ENCODE measurements at regions not wholly inside any gene's neighbourhood (a gene's known extent, or its start where the extent isn't known, plus 50 kb on each side); places are given as distances from the start of the nearest gene placed in this dataset.

DNA sequence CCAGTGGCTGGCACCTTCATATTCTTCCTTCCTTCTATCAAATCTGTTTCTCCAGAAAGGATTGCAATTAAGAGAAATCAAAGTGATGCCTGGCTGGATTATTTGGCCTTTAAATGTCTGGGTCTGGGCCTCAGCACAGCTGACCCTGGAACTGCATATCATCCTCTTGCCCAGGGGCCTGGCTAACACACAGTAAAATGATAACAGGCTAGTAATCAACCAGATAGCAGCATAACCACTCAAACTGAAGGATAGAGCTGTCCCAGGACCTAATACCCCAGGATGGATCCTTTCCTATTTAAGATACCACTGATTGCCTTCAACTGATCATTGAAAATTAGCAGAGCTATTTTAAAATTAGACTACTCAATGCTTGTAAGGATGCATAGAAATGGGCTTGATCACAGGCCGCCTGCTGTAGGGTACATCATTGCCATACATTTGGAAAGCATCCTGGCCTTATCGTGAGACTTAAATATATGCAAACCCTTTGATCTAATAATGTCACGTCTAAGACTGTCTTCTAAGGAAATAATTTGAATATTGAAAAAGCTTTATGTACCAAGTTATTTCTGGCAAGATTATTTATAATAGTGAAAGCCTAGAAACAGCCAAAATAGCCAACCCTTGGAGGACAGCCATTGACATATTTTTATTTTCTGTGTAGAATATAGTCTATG is 144.0 kb upstream of the CHST15 start:
- H3K27me3 ChIP-seq (replicated peaks in 1 of 2; ENCODE audit: control insufficient read depth in 2 of 2, insufficient read depth in 2 of 2, low read length in 1 of 2) = no peaks in the 10 kb centered on the region; a peak in 1 of 4 replicates
- no peaks in the 10 kb centered on the region for H3K9me3 ChIP-seq (replicated peaks; ENCODE audit: control insufficient read depth, insufficient read depth, low read length)
- DNase-seq (ENCODE audit: low read depth, low spot score) (no peak), FAIRE-seq (no peak), ATAC-seq (no peak)
- no peak overlapping the region for H2AFZ ChIP-seq (ENCODE audit: control insufficient read depth, low read depth, low read length)
- intact Hi-C loops (cut with micrococcal nuclease; ENCODE audit: unreplicated experiment) = no loop called here
- H3K4me1 ChIP-seq (ENCODE audit: control insufficient read depth, insufficient read depth, low read length) = no peaks in the 10 kb centered on the region
- no peak overlapping the region for H3K4me3 ChIP-seq
- no peak overlapping the region for H3K27ac ChIP-seq (ENCODE audit: control insufficient read depth, insufficient read depth)
- no TSS peak for BruUV-seq (replicated peaks)
- ChIA-PET SMC1A (ENCODE audit: uncharacterized antibody, unreplicated experiment) (interaction anchor here (1.3 kb wide), 1 partner anchor 74 kb away, joined by 4 read pairs; no protein-coding TSS in a partner anchor), POLR2A (no interaction called here), CTCF (interaction anchor here (0.6 to 1.1 kb wide), 2 partner anchors 48 to 241 kb away, joined by 3 read pairs; no protein-coding TSS in a partner anchor), RAD21 (ENCODE audit: unreplicated experiment) (no interaction called here)
- no peaks in the 10 kb centered on the region for H3K36me3 ChIP-seq (ENCODE audit: control insufficient read depth in 2 of 2, insufficient read depth in 2 of 2, low read length in 1 of 2)
- no peaks in the 10 kb centered on the region for H4K20me1 ChIP-seq (ENCODE audit: control insufficient read depth, insufficient read depth)
- no peak overlapping the region for H3K9ac ChIP-seq (ENCODE audit: control insufficient read depth, insufficient read depth, low read length)
- H3K79me2 ChIP-seq (ENCODE audit: control insufficient read depth, insufficient read depth, low read length) = no peaks in the 10 kb centered on the region
- H3K4me2 ChIP-seq (ENCODE audit: control insufficient read depth, insufficient read depth) = no peak overlapping the region
- in situ Hi-C loops (cut with MboI) = no loop called here
- TF ChIP-seq ATF2 (IDR thresholded peaks at IDR 0.05; ENCODE audit: low read length) (no peak), MEF2A (IDR thresholded peaks at IDR 0.05; ENCODE audit: insufficient read depth, low read depth, low read length) (peak; percentile 38; the same call in 1 of the 2 replicates), IKZF1 (conservative IDR thresholded peaks at IDR 0.05) (no peak), GATAD2B (conservative IDR thresholded peaks at IDR 0.05; ENCODE audit: low read depth) (no peak)
- 7% methylated on average over 3 of the region's 3 CpGs for WGBS (ENCODE audit: insufficient coverage, insufficient replicate concordance, low lambda C conversion rate, missing lambda C conversion rate)

DNA sequence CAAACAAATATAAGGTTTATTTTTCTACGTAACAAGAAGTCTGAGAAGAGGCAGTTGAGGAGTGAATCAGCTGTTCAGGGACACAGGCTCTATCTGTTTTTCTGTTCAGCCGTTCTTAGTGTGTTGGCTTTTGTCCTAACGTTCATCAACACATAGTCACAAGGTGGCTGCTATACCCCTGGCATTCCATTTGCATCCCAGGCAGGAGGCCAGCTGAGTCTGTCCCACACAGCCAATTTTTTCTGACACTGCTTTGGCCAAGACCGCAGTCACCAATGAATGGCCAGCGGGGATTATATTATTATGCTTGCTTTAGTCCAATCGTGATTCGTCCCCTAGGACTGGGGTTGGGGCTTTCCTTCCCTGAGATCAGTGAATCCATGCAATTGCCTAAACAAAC is 143.4 kb upstream of the CHST15 start:
- RAD21 ChIA-PET (ENCODE audit: unreplicated experiment) = no interaction called here
- intact Hi-C loops (cut with micrococcal nuclease; ENCODE audit: unreplicated experiment) = no loop called here
- Histone ChIP-seq H4K20me1 (ENCODE audit: control insufficient read depth, insufficient read depth) (no peaks in the 10 kb centered on the region), H3K27me3 (replicated peaks in 1 of 2; ENCODE audit: control insufficient read depth in 2 of 2, insufficient read depth in 2 of 2, low read length in 1 of 2) (no peaks in the 10 kb centered on the region; a peak in 1 of 4 replicates), H3K9ac (ENCODE audit: control insufficient read depth, insufficient read depth, low read length) (no peak overlapping the region), H3K36me3 (ENCODE audit: control insufficient read depth in 2 of 2, insufficient read depth in 2 of 2, low read length in 1 of 2) (no peaks in the 10 kb centered on the region), H2AFZ (ENCODE audit: control insufficient read depth, low read depth, low read length) (no peak overlapping the region), H3K4me1 (ENCODE audit: control insufficient read depth, insufficient read depth, low read length) (no peaks in the 10 kb centered on the region), H3K79me2 (ENCODE audit: control insufficient read depth, insufficient read depth, low read length) (no peaks in the 10 kb centered on the region), H3K4me3 (no peak overlapping the region), H3K9me3 (replicated peaks; ENCODE audit: control insufficient read depth, insufficient read depth, low read length) (no peaks in the 10 kb centered on the region), H3K27ac (ENCODE audit: control insufficient read depth, insufficient read depth) (no peak overlapping the region), H3K4me2 (ENCODE audit: control insufficient read depth, insufficient read depth) (no peak overlapping the region)
- FAIRE-seq = no peak
- WGBS (ENCODE audit: insufficient coverage, insufficient replicate concordance, low lambda C conversion rate, missing lambda C conversion rate) = 87% methylated on average over 7 of the region's 7 CpGs
- no peak for DNase-seq (ENCODE audit: low read depth, low spot score)
- TF ChIP-seq RELA (IDR thresholded peaks at IDR 0.05; ENCODE audit: borderline replicate concordance, partially characterized antibody) = no peak
- TF ChIP-seq, protein P1, sequence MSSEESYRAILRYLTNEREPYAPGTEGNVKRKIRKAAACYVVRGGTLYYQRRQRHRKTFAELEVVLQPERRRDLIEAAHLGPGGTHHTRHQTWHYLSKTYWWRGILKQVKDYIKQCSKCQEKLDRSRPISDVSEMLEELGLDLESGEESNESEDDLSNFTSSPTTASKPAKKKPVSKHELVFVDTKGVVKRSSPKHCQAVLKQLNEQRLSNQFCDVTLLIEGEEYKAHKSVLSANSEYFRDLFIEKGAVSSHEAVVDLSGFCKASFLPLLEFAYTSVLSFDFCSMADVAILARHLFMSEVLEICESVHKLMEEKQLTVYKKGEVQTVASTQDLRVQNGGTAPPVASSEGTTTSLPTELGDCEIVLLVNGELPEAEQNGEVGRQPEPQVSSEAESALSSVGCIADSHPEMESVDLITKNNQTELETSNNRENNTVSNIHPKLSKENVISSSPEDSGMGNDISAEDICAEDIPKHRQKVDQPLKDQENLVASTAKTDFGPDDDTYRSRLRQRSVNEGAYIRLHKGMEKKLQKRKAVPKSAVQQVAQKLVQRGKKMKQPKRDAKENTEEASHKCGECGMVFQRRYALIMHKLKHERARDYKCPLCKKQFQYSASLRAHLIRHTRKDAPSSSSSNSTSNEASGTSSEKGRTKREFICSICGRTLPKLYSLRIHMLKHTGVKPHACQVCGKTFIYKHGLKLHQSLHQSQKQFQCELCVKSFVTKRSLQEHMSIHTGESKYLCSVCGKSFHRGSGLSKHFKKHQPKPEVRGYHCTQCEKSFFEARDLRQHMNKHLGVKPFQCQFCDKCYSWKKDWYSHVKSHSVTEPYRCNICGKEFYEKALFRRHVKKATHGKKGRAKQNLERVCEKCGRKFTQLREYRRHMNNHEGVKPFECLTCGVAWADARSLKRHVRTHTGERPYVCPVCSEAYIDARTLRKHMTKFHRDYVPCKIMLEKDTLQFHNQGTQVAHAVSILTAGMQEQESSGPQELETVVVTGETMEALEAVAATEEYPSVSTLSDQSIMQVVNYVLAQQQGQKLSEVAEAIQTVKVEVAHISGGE (CRISPR knock-in tag; IDR thresholded peaks at IDR 0.05) = no peak
- TF ChIP-seq KDM1A (IDR thresholded peaks at IDR 0.05; ENCODE audit: borderline replicate concordance) = no peak
- no peak for TF ChIP-seq ZBTB33 (IDR thresholded peaks at IDR 0.05)
- TF ChIP-seq POU2F2 (IDR thresholded peaks at IDR 0.05; ENCODE audit: borderline replicate concordance, low read depth, low read length) = no peak
- no peak for TF ChIP-seq NFYB (IDR thresholded peaks at IDR 0.05; ENCODE audit: insufficient read depth, low read depth, low read length)
- TF ChIP-seq CREM (IDR thresholded peaks at IDR 0.05; ENCODE audit: low read depth) = no peak
- no peak for ATAC-seq
- SMC1A ChIA-PET (ENCODE audit: uncharacterized antibody, unreplicated experiment) = interaction anchor here (1.3 kb wide), 1 partner anchor 75 kb away, joined by 4 read pairs; no protein-coding TSS in a partner anchor
- CTCF ChIA-PET = no interaction called here
- POLR2A ChIA-PET = no interaction called here
- BruUV-seq (replicated peaks) = no TSS peak
- in situ Hi-C loops (cut with MboI) = no loop called here

All from GM12878 (cell line).